ENCODE measurements at regions not wholly inside any gene's neighbourhood (a gene's known extent, or its start where the extent isn't known, plus 50 kb on each side); places are given as distances from the start of the nearest gene placed in this dataset.

GRCh38 chr2:204031056-204031455, 94.5 kb downstream of the ICOS start:
- DNase-seq (no peak), ATAC-seq (replicated peaks in 1 of 2) (no peak)
- Mint-ChIP-seq H3K4me1 (ENCODE audit: low read depth) (peaks cover 19% of the 10 kb centered on the region), H3K9me3 (peaks cover 4 to 9% of the 10 kb centered on the region in 2 donors), H3K27me3 (ENCODE audit: low read depth) (no peaks in the 10 kb centered on the region), H3K4me3 (no peak overlapping the region), H3K27ac (no peak overlapping the region), H3K36me3 (ENCODE audit: insufficient read depth in 2 of 2) (peaks cover 2 to 10% of the 10 kb centered on the region in 2 donors)

DNA sequence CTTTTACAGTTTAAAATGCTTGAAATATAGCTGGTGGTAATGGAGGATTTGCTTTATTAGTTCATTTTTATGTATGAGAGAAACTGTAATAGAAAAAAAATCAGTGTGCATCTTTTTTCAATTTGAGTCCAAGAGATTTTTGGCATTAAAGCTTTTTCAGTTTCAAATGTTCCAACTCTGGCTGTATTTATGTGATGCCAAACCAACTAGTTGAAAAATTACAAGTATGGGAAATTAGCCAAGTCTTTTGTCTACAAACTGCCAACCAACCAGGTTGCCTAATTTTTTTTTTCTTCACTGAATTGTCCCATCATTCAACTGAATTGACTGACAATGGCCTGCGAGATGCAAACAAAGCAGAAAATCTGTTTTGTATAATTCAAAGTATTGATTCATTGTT, 95.7 kb downstream of the ICOS start:
- DNase-seq (no peak), ATAC-seq (replicated peaks in 1 of 2) (no peak)
- H3K27me3 Mint-ChIP-seq (ENCODE audit: low read depth): no peaks in the 10 kb centered on the region
- peaks cover 1 to 5% of the 10 kb centered on the region in 2 donors for H3K9me3 Mint-ChIP-seq
- peaks cover 9% of the 10 kb centered on the region for H3K4me1 Mint-ChIP-seq (ENCODE audit: low read depth)
- H3K27ac Mint-ChIP-seq: no peak overlapping the region
- H3K4me3 Mint-ChIP-seq: no peak overlapping the region
- peaks cover 2 to 3% of the 10 kb centered on the region in 2 donors for H3K36me3 Mint-ChIP-seq (ENCODE audit: insufficient read depth in 2 of 2)

GRCh38 chr2:204033611-204034495, 97.3 kb downstream of the ICOS start:
- H3K4me1 Mint-ChIP-seq (ENCODE audit: low read depth): peaks cover 5% of the 10 kb centered on the region
- H3K4me3 Mint-ChIP-seq: no peak overlapping the region
- H3K36me3 Mint-ChIP-seq (ENCODE audit: insufficient read depth in 2 of 2): peaks cover 2% of the 10 kb centered on the region in 2 donors
- no peak for ATAC-seq (replicated peaks in 1 of 2)
- peaks cover 1 to 4% of the 10 kb centered on the region in 2 donors for H3K9me3 Mint-ChIP-seq
- no peak overlapping the region for H3K27ac Mint-ChIP-seq
- no peak for DNase-seq
- no peaks in the 10 kb centered on the region for H3K27me3 Mint-ChIP-seq (ENCODE audit: low read depth)

DNA sequence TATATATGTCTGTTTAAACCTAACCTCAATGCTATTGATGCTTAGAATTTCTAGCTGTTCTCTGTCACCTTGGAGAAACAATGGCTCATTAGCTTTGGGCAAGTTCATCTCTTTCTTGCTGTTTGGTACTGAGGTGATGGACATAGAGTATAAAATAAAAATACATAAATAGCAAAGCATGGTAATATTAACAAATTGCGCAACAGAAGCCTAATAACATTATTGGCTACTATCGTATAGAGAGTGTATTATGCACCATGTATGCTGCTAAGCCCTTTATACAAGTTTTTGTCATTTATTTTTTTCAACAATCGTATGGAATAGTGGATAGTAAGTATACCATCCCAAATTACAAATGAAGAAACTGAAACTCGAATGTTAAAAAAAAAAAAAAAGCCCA, 100.1 kb downstream of the ICOS start:
- no peak overlapping the region for H3K4me3 Mint-ChIP-seq
- no peak for ATAC-seq (replicated peaks in 1 of 2)
- H3K4me1 Mint-ChIP-seq (ENCODE audit: low read depth): peaks cover 5% of the 10 kb centered on the region
- H3K9me3 Mint-ChIP-seq: peaks cover 0 to 1% of the 10 kb centered on the region in 2 donors
- H3K27ac Mint-ChIP-seq: no peak overlapping the region
- no peak for DNase-seq
- H3K36me3 Mint-ChIP-seq (ENCODE audit: insufficient read depth in 2 of 2): peaks cover 2% of the 10 kb centered on the region in 2 donors
- H3K27me3 Mint-ChIP-seq (ENCODE audit: low read depth): peaks cover 12% of the 10 kb centered on the region

- peaks cover 2% of the 10 kb centered on the region in 2 donors for H3K36me3 Mint-ChIP-seq (ENCODE audit: insufficient read depth in 2 of 2)
- ATAC-seq (replicated peaks in 1 of 2) (no peak), DNase-seq (no peak)
- peaks cover 0 to 1% of the 10 kb centered on the region in 2 donors for H3K9me3 Mint-ChIP-seq
- H3K27ac Mint-ChIP-seq: no peak overlapping the region
- peaks cover 12% of the 10 kb centered on the region for H3K27me3 Mint-ChIP-seq (ENCODE audit: low read depth)
- peaks cover 5% of the 10 kb centered on the region for H3K4me1 Mint-ChIP-seq (ENCODE audit: low read depth)
- no peak overlapping the region for H3K4me3 Mint-ChIP-seq
Observed at GRCh38 chr2:204037286-204037685, 100.7 kb downstream of the ICOS start.

- no peak for ATAC-seq (replicated peaks in 1 of 2)
Observed at GRCh38 chr2:204039298-204039838, 102.8 kb downstream of the ICOS start.

DNA sequence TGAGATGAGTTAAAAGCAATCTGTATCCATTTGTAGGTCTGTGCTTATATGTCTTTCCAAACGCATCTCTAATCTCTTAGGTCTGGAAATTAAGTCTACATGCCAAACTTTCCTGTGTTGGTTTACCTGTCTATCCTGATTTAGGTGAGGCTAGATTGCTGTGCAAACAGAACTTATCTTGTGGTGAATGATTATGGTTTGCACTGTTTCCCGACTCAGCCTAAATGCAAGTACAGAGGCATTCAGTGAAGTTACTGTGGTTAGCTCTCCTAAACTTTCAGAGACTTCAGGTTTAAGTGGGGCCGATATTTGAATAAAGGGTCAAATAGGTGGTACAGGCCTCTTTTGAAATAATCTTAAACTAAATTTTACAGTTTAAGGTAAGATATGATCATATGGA, 103.5 kb downstream of the ICOS start:
- DNase-seq: no peak
- H3K4me1 Mint-ChIP-seq (ENCODE audit: low read depth): peaks cover 11% of the 10 kb centered on the region
- ATAC-seq (replicated peaks in 1 of 2): no peak
- H3K27ac Mint-ChIP-seq: no peak overlapping the region
- no peak overlapping the region for H3K4me3 Mint-ChIP-seq
- peaks cover 0 to 1% of the 10 kb centered on the region in 2 donors for H3K9me3 Mint-ChIP-seq
- peaks cover 12% of the 10 kb centered on the region for H3K27me3 Mint-ChIP-seq (ENCODE audit: low read depth)
- peaks cover 2 to 3% of the 10 kb centered on the region in 2 donors for H3K36me3 Mint-ChIP-seq (ENCODE audit: insufficient read depth in 2 of 2)

More at GRCh38 chr2:204039298-204039838, 102.8 kb downstream of the ICOS start:
- peaks cover 2 to 3% of the 10 kb centered on the region in 2 donors for H3K36me3 Mint-ChIP-seq (ENCODE audit: insufficient read depth in 2 of 2)
- H3K4me1 Mint-ChIP-seq (ENCODE audit: low read depth): peaks cover 5% of the 10 kb centered on the region
- no peak overlapping the region for H3K4me3 Mint-ChIP-seq
- H3K27me3 Mint-ChIP-seq (ENCODE audit: low read depth): peaks cover 12% of the 10 kb centered on the region
- no peak for DNase-seq
- H3K9me3 Mint-ChIP-seq: peaks cover 0 to 1% of the 10 kb centered on the region in 2 donors
- H3K27ac Mint-ChIP-seq: no peak overlapping the region

DNA sequence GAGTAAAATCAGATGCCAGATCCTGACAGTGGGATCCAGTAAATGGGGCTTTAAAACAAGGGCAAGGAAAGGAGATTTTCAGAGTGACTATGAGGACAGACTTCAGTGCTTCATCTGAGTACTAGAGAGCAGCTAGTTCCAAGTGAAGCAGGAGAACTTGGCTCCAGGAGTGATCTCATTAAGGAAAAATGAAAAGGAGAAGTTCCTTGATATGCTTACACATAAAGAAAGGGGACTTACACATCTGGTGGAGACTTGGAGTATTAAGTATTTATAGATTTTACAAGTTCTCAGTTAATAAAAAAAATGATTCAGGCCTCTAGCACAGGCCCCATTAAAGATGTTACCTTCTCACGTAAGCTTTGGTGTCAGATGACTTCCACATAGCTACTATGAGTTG, 105.8 kb downstream of the ICOS start:
- no peak for ATAC-seq (replicated peaks in 1 of 2)
- Mint-ChIP-seq H3K36me3 (ENCODE audit: insufficient read depth in 2 of 2) (peaks cover 0 to 2% of the 10 kb centered on the region in 2 donors), H3K27ac (no peak overlapping the region), H3K27me3 (ENCODE audit: low read depth) (peaks cover 12% of the 10 kb centered on the region), H3K4me1 (ENCODE audit: low read depth) (peaks cover 20% of the 10 kb centered on the region), H3K4me3 (no peak overlapping the region), H3K9me3 (no peaks in the 10 kb centered on the region)
- DNase-seq: no peak

GRCh38 chr2:204046145-204046544, 109.6 kb downstream of the ICOS start:
- H3K9me3 Mint-ChIP-seq: no peaks in the 10 kb centered on the region
- H3K4me1 Mint-ChIP-seq (ENCODE audit: low read depth): peaks cover 44% of the 10 kb centered on the region
- no peak overlapping the region for H3K4me3 Mint-ChIP-seq
- ATAC-seq (replicated peaks in 1 of 2) (no peak), DNase-seq (no peak)
- H3K27ac Mint-ChIP-seq: no peak overlapping the region
- no peaks in the 10 kb centered on the region for H3K27me3 Mint-ChIP-seq (ENCODE audit: low read depth)
- peaks cover 0 to 2% of the 10 kb centered on the region in 2 donors for H3K36me3 Mint-ChIP-seq (ENCODE audit: insufficient read depth in 2 of 2)

GRCh38 chr2:204049635-204050034, 113.1 kb downstream of the ICOS start:
- H3K27me3 Mint-ChIP-seq (ENCODE audit: low read depth): no peaks in the 10 kb centered on the region
- H3K4me3 Mint-ChIP-seq: no peak overlapping the region
- H3K4me1 Mint-ChIP-seq (ENCODE audit: low read depth): peaks cover 42% of the 10 kb centered on the region
- no peaks in the 10 kb centered on the region for H3K36me3 Mint-ChIP-seq (ENCODE audit: insufficient read depth in 2 of 2)
- no peaks in the 10 kb centered on the region for H3K9me3 Mint-ChIP-seq
- no peak overlapping the region for H3K27ac Mint-ChIP-seq
- DNase-seq (no peak), ATAC-seq (replicated peaks in 1 of 2) (peak; percentile 66 to 87)

- no peak overlapping the region for H3K27ac Mint-ChIP-seq
- DNase-seq (no peak), ATAC-seq (replicated peaks in 1 of 2) (no peak)
- peaks cover 31% of the 10 kb centered on the region for H3K4me1 Mint-ChIP-seq (ENCODE audit: low read depth)
- no peaks in the 10 kb centered on the region for H3K27me3 Mint-ChIP-seq (ENCODE audit: low read depth)
- H3K9me3 Mint-ChIP-seq: no peaks in the 10 kb centered on the region
- H3K36me3 Mint-ChIP-seq (ENCODE audit: insufficient read depth in 2 of 2): no peaks in the 10 kb centered on the region
- H3K4me3 Mint-ChIP-seq: no peak overlapping the region
Observed at GRCh38 chr2:204050681-204051080, 114.1 kb downstream of the ICOS start.

DNA sequence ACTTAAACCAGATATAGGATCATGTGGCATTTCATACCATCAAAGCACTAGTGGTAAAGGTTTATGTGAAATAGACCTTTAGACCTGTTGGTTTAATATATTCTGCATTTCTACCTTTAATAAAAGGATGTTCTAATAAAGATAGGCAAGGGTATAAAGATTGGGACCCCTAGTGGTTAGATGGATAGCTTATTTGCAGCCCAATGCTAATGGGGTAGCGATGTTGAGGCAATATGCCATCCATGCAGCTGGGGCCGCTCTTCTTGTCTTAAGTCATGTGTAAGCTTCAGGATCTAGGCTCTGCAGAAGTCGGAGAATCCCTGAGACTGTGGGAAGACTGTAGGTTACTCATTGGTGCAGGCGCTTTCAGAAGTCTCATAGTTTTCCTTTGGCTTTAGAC, 114.9 kb downstream of the ICOS start:
- Mint-ChIP-seq H3K27ac (no peak overlapping the region), H3K4me1 (ENCODE audit: low read depth) (peaks cover 24% of the 10 kb centered on the region), H3K36me3 (ENCODE audit: insufficient read depth in 2 of 2) (no peaks in the 10 kb centered on the region), H3K9me3 (no peaks in the 10 kb centered on the region), H3K4me3 (no peak overlapping the region), H3K27me3 (ENCODE audit: low read depth) (no peaks in the 10 kb centered on the region)
- DNase-seq (no peak), ATAC-seq (replicated peaks in 1 of 2) (no peak)

GRCh38 chr2:204051984-204052556, 115.5 kb downstream of the ICOS start:
- DNase-seq: no peak
- Mint-ChIP-seq H3K4me1 (ENCODE audit: low read depth) (peaks cover 27% of the 10 kb centered on the region), H3K9me3 (no peaks in the 10 kb centered on the region), H3K4me3 (no peak overlapping the region), H3K27me3 (ENCODE audit: low read depth) (no peaks in the 10 kb centered on the region), H3K36me3 (ENCODE audit: insufficient read depth in 2 of 2) (no peaks in the 10 kb centered on the region), H3K27ac (no peak overlapping the region)
- no peak for ATAC-seq (replicated peaks in 1 of 2)
